K562 (cell line): ENCODE measurements at regions not wholly inside any gene's neighbourhood (a gene's known extent, or its start where the extent isn't known, plus 50 kb on each side); places are given as distances from the start of the nearest gene placed in this dataset.

Experiments used
- ARID3A ChIP-seq: IDR thresholded peaks from 2 replicates; pipeline ENCODE4 v1.6.1; 2012; ENCODE audit warnings: low read depth, low read length, improper control_type of control experiment, borderline replicate concordance
- CSDE1 ChIP-seq, 2 experiments: fragments of 450-650 bp; IDR thresholded peaks; 2 replicates each; pipeline ENCODE4 v1.6.1; 2016; ENCODE audit warnings: mild to moderate bottlenecking in 1 of 2
- ESRRA ChIP-seq: fragments of 450-650 bp; IDR thresholded peaks from 2 replicates; pipeline ENCODE4 v1.6.1; 2014; ENCODE audit warnings: low read depth, mild to moderate bottlenecking, moderate library complexity, borderline replicate concordance
- MITF ChIP-seq: IDR thresholded peaks from 2 replicates; pipeline ENCODE4 v1.6.1; 2014; ENCODE audit warnings: antibody characterized with exemption
- MLX ChIP-seq, 2 experiments: fragments of 450-650 bp in 1 of 2; sonication (generic) in 1 of 2; formaldehyde crosslinking; conservative IDR thresholded peaks; 2 replicates each; pipeline versions ENCODE4 v1.4.0 to v1.8.1; 2020 to 2022; ENCODE audit warnings: mild to moderate bottlenecking in 1 of 2, missing genetic modification reagents in 1 of 2
- MNT ChIP-seq, 2 experiments: fragments of 450-650 bp; conservative IDR thresholded peaks; 2 replicates each; pipeline ENCODE4 v1.6.1; 2017; ENCODE audit warnings: mild to moderate bottlenecking in 2 of 2, moderate library complexity in 2 of 2
- MTA1 ChIP-seq: fragments of 450-650 bp; IDR thresholded peaks from 2 replicates; pipeline ENCODE4 v1.6.1; 2017; ENCODE audit warnings: borderline replicate concordance
- NCOA6 ChIP-seq: fragments of 450-650 bp; IDR thresholded peaks from 2 replicates; pipeline ENCODE4 v1.6.1; 2017; ENCODE audit warnings: mild to moderate bottlenecking
- NR2F6 ChIP-seq: fragments of 450-650 bp; formaldehyde crosslinking; IDR thresholded peaks from 2 replicates; pipeline ENCODE4 v1.4.0; 2020; ENCODE audit warnings: mild to moderate bottlenecking
- POLR2A ChIP-seq: fragments of 450-650 bp; conservative IDR thresholded peaks from 2 replicates; pipeline ENCODE4 v1.6.1; 2016
- POLR3G ChIP-seq: IDR thresholded peaks from 2 replicates; pipeline ENCODE4 v1.6.1; 2011; ENCODE audit not compliant: insufficient read length, insufficient replicate concordance; ENCODE audit errors: extremely low read depth
- SRSF3 ChIP-seq: fragments of 200-400 bp; formaldehyde crosslinking; IDR thresholded peaks from 2 replicates; pipeline ENCODE4 v1.6.1; 2016; ENCODE audit warnings: mild to moderate bottlenecking, low read length, moderate library complexity; ENCODE audit not compliant: insufficient read depth
- STAT6 ChIP-seq: sonication (generic); formaldehyde crosslinking; IDR thresholded peaks from 2 replicates; pipeline ENCODE4 v1.8.1; 2023; ENCODE audit warnings: mild to moderate bottlenecking, missing genetic modification reagents
- ZKSCAN1 ChIP-seq: fragments of 150-350 bp; IDR thresholded peaks from 2 replicates; pipeline ENCODE4 v1.6.1; 2016; ENCODE audit warnings: low read depth, low read length
- ZNF354B ChIP-seq: fragments of 250-450 bp; sonication (Bioruptor Pico); IDR thresholded peaks from 2 replicates; pipeline ENCODE4 v1.4.0; 2020
- ZNF583 ChIP-seq: fragments of 250-450 bp; sonication (Bioruptor Pico); IDR thresholded peaks from 2 replicates; pipeline ENCODE4 v1.4.0; 2020
- ZNF740 ChIP-seq, 3 experiments: fragments of 200-800 bp in 1 of 3; sonication (Bioruptor generic) in 1 of 3; sonication (generic) in 1 of 3; formaldehyde crosslinking in 1 of 3; IDR thresholded peaks; 2 replicates each; pipeline versions ENCODE4 v1.6.1 to v1.8.0; 2016 to 2022; ENCODE audit warnings: mild to moderate bottlenecking in 2 of 3, missing compliant biosample characterization in 2 of 3, missing genetic modification characterization in 2 of 3, missing genetic modification reagents in 1 of 3

GRCh38 chr22:22039286-22040074 is 56.9 kb upstream of the TOP3B start (continued):
- TF ChIP-seq POLR3G (no peak), NR2F6 (CRISPR knock-in tag) (peak; percentile 53; the same call in 1 of the 2 replicates), ZNF354B (no peak), ZNF583 (0 out of 2 replicates have a peak, but pooled peaks have one; percentile 14), ZNF740 (CRISPR knock-in tag; IDR thresholded peaks at IDR 0.05) (0 out of 2 replicates have a peak, but pooled peaks have one; percentile 28), ZNF740 (tag; IDR thresholded peaks at IDR 0.05) (no peak), ZKSCAN1 (no peak), CSDE1 (IDR thresholded peaks at IDR 0.05) (no peak), POLR2A (no peak), ARID3A (no peak), ESRRA (no peak), STAT6 (peak; percentile 46; the same call in 1 of the 2 replicates), NCOA6 (no peak), SRSF3 (no peak), MLX (CRISPR knock-in tag; conservative IDR thresholded peaks at IDR 0.05) (0 out of 4 replicates have a peak, but pooled peaks of 1 of the 2 experiments have one; percentile 54), MNT (conservative IDR thresholded peaks at IDR 0.05) (no peak), MITF (no peak), MTA1 (no peak)
